IMR-90 (cell line): ENCODE measurements at regions not wholly inside any gene's neighbourhood (a gene's known extent, or its start where the extent isn't known, plus 50 kb on each side); places are given as distances from the start of the nearest gene placed in this dataset.

ENCODE experiments used
- ATAC-seq: fragments of 200-7000 bp; cut with Tn5 transposase; 2 replicates; pipeline ENCODE4 v1.9.1; 2020; ENCODE audit warnings: low read depth, mild to moderate bottlenecking, moderate library complexity
- BruUV-seq: library from RNA; stranded (reverse); fragments of 400-500 nt; replicated peaks from 2 replicates; lab custom pipeline; 2021; lab: Mats Ljungman, UMichigan
- CTCF ChIA-PET: fragments of 300-600 bp; formaldehyde crosslinking; extraction: SDS; loops from one replicate; lab custom pipeline; 2021; ENCODE audit warnings: antibody characterized with exemption; lab: Yijun Ruan, JAX
- POLR2A ChIA-PET: fragments of 300-600 bp; sonication (Branson Sonifier 250); formaldehyde crosslinking; loops from one replicate; lab custom pipeline; 2022; ENCODE audit warnings: antibody characterized with exemption; ENCODE audit not compliant: unreplicated experiment; lab: Charles Lee
- DNase-seq: peaks from one replicate; pipeline ENCODE4 v3.0.0; 2013
- H2AFZ ChIP-seq: replicated peaks from 2 replicates; pipeline ENCODE3; 2013; ENCODE audit warnings: low read length, mild to moderate bottlenecking; ENCODE audit not compliant: poor library complexity
- H2AK5ac ChIP-seq: 2 replicates; pipeline ENCODE4 v1.6.1; 2013; ENCODE audit warnings: low read depth, low read length, inconsistent platforms
- H2AK9ac ChIP-seq: replicated peaks from 2 replicates; pipeline ENCODE3; 2013; ENCODE audit warnings: mild to moderate bottlenecking, low read depth, low read length, moderate library complexity; ENCODE audit not compliant: poor library complexity
- H2BK120ac ChIP-seq: 2 replicates; pipeline ENCODE4 v1.6.1; 2013; ENCODE audit warnings: low read depth, low read length, inconsistent platforms
- H2BK15ac ChIP-seq: 3 replicates; pipeline ENCODE4 v1.6.1; 2013; ENCODE audit warnings: low read depth, low read length, inconsistent platforms
- H2BK20ac ChIP-seq: 2 replicates; pipeline ENCODE4 v1.6.1; 2013; ENCODE audit warnings: low read depth, mild to moderate bottlenecking, inconsistent platforms, low read length, moderate library complexity
- H2BK5ac ChIP-seq: 2 replicates; pipeline ENCODE4 v1.6.1; 2013; ENCODE audit warnings: mild to moderate bottlenecking, low read depth, low read length, inconsistent platforms; ENCODE audit not compliant: poor library complexity, severe bottlenecking
- H3K14ac ChIP-seq: replicated peaks from 2 replicates; pipeline ENCODE4 v1.6.1; 2013; ENCODE audit warnings: low read depth, low read length, inconsistent platforms
- H3K18ac ChIP-seq: 2 replicates; pipeline ENCODE4 v1.6.1; 2013; ENCODE audit warnings: low read depth, low read length, control low read depth
- H3K23ac ChIP-seq: 2 replicates; pipeline ENCODE4 v1.6.1; 2013; ENCODE audit warnings: low read depth, low read length, inconsistent platforms
- H3K27ac ChIP-seq: 2 replicates; pipeline ENCODE4 v1.5.1; 2013; ENCODE audit warnings: mild to moderate bottlenecking, control low read depth, low read length; ENCODE audit not compliant: insufficient read depth
- H3K27me3 ChIP-seq: 2 replicates; pipeline ENCODE4 v1.6.1; 2013; ENCODE audit warnings: low read length; ENCODE audit not compliant: control insufficient read depth, insufficient read depth
- H3K36me3 ChIP-seq: 2 replicates; pipeline ENCODE4 v1.6.1; 2013; ENCODE audit warnings: low read length, mixed read lengths; ENCODE audit not compliant: control insufficient read depth, insufficient read depth
- H3K4ac ChIP-seq: 2 replicates; pipeline ENCODE4 v1.6.1; 2013; ENCODE audit warnings: low read depth, low read length, inconsistent platforms
- H3K4me1 ChIP-seq: 2 replicates; pipeline ENCODE4 v1.6.1; 2013; ENCODE audit warnings: low read length, mixed read lengths; ENCODE audit not compliant: control insufficient read depth, insufficient read depth
- H3K4me2 ChIP-seq: 2 replicates; pipeline ENCODE4 v1.6.1; 2013; ENCODE audit warnings: low read depth, mild to moderate bottlenecking, control low read depth, low read length, moderate library complexity
- H3K4me3 ChIP-seq: 2 replicates; pipeline ENCODE4 v1.5.1; 2013; ENCODE audit warnings: low read depth, mild to moderate bottlenecking, control low read depth, low read length, moderate library complexity; ENCODE audit not compliant: insufficient read depth
- H3K56ac ChIP-seq: 2 replicates; pipeline ENCODE4 v1.6.1; 2013; ENCODE audit warnings: low read length, inconsistent platforms; ENCODE audit not compliant: insufficient read depth; ENCODE audit errors: extremely low read depth
- H3K79me1 ChIP-seq, 2 experiments: 2 replicates each; pipeline ENCODE4 v1.6.1; 2013; ENCODE audit warnings: low read length in 2 of 2, inconsistent platforms in 1 of 2, low read depth in 1 of 2
- H3K9ac ChIP-seq: 2 replicates; pipeline ENCODE4 v1.6.1; 2013; ENCODE audit warnings: low read depth, low read length, control low read depth
- H3K9me1 ChIP-seq: 2 replicates; pipeline ENCODE4 v1.6.1; 2013; ENCODE audit warnings: low read length, inconsistent platforms; ENCODE audit not compliant: insufficient read depth
- H3K9me3 ChIP-seq: 2 replicates; pipeline ENCODE4 v1.6.1; 2013; ENCODE audit warnings: low read length; ENCODE audit not compliant: control insufficient read depth, insufficient read depth
- H4K20me1 ChIP-seq: 2 replicates; pipeline ENCODE4 v1.6.1; 2013; ENCODE audit warnings: low read length, inconsistent platforms; ENCODE audit not compliant: insufficient read depth
- H4K5ac ChIP-seq: 2 replicates; pipeline ENCODE4 v1.6.1; 2013; ENCODE audit warnings: mild to moderate bottlenecking, low read depth, low read length, control low read depth
- H4K8ac ChIP-seq, 2 experiments: 2 replicates each; pipeline ENCODE4 v1.6.1; 2013; ENCODE audit warnings: low read depth in 2 of 2, low read length in 2 of 2, control low read depth in 1 of 2, inconsistent platforms in 1 of 2
- H4K91ac ChIP-seq: 2 replicates; pipeline ENCODE4 v1.6.1; 2013; ENCODE audit warnings: low read depth, low read length, inconsistent platforms; ENCODE audit not compliant: insufficient read depth
- BHLHE40 ChIP-seq: fragments of 150-350 bp; IDR thresholded peaks from 2 replicates; pipeline ENCODE4 v1.6.1; 2016; ENCODE audit warnings: mild to moderate bottlenecking, low read depth, low read length
- CEBPB ChIP-seq: IDR thresholded peaks from 2 replicates; pipeline ENCODE4 v1.6.1; 2012; ENCODE audit warnings: low read depth, low read length, improper control_type of control experiment
- CHD1 ChIP-seq: IDR thresholded peaks from 2 replicates; pipeline ENCODE4 v1.6.1; 2012; ENCODE audit warnings: low read depth, low read length, improper control_type of control experiment
- FOS ChIP-seq: fragments of 150-350 bp; IDR thresholded peaks from 2 replicates; pipeline ENCODE4 v1.6.1; 2016; ENCODE audit warnings: low read depth, low read length
- MAFK ChIP-seq: IDR thresholded peaks from 2 replicates; pipeline ENCODE4 v1.6.1; 2012; ENCODE audit warnings: low read depth, low read length, improper control_type of control experiment
- MAZ ChIP-seq: IDR thresholded peaks from 2 replicates; pipeline ENCODE4 v1.6.1; 2012; ENCODE audit warnings: low read depth, mild to moderate bottlenecking, low read length, improper control_type of control experiment, moderate library complexity, borderline replicate concordance
- MXI1 ChIP-seq: IDR thresholded peaks from 2 replicates; pipeline ENCODE4 v1.6.1; 2012; ENCODE audit warnings: low read depth, mild to moderate bottlenecking, low read length, moderate library complexity, borderline replicate concordance
- NFE2L2 ChIP-seq: fragments of 150-350 bp; IDR thresholded peaks from 2 replicates; pipeline ENCODE4 v1.6.1; 2016; ENCODE audit warnings: low read depth, mild to moderate bottlenecking, low read length
- POLR2A ChIP-seq: IDR thresholded peaks from 2 replicates; pipeline ENCODE4 v1.6.1; 2012; ENCODE audit warnings: mild to moderate bottlenecking, low read depth, low read length
- RAD21 ChIP-seq: IDR thresholded peaks from 2 replicates; pipeline ENCODE4 v1.6.1; 2012; ENCODE audit warnings: low read length, improper control_type of control experiment
- RCOR1 ChIP-seq: IDR thresholded peaks from 2 replicates; pipeline ENCODE4 v1.6.1; 2012; ENCODE audit warnings: mild to moderate bottlenecking, low read length, improper control_type of control experiment; ENCODE audit not compliant: insufficient replicate concordance
- RFX5 ChIP-seq: IDR thresholded peaks from 2 replicates; pipeline ENCODE4 v1.8.0; 2012; ENCODE audit warnings: low read depth, mild to moderate bottlenecking, low read length, moderate library complexity
- SMC3 ChIP-seq: fragments of 150-350 bp; IDR thresholded peaks from 2 replicates; pipeline ENCODE4 v1.6.1; 2016; ENCODE audit warnings: low read depth, mild to moderate bottlenecking, antibody characterized with exemption, low read length, moderate library complexity
- WGBS, 2 experiments: methylation state at CpG; one replicate each; pipeline versions ENCODE4 v1.1.5 to v1.1.7; 2013; ENCODE audit warnings: missing lambda C conversion rate in 2 of 2; ENCODE audit not compliant: insufficient read length in 1 of 2; ENCODE audit errors: extremely low coverage in 2 of 2; 5-methylcytosine and 5-hydroxymethylcytosine counted together
- dilution Hi-C: fragments of 300-500 bp; cut with HindIII; formaldehyde crosslinking; loops from one replicate; pipeline ENCODE4 v1.14.3; 2018; ENCODE audit warnings: low sequenced_read_pairs; ENCODE audit not compliant: unreplicated experiment
- in situ Hi-C: fragments of 300-500 bp; cut with MboI; formaldehyde crosslinking; loops from 3 replicates; pipeline ENCODE4 v1.14.3; 2019; ENCODE audit warnings: low sequenced_read_pairs, inconsistent platforms, mixed read lengths
- intact Hi-C: fragments of 100-400 bp; cut with micrococcal nuclease; formaldehyde crosslinking; loops from 2 replicates; pipeline ENCODE4 v1.10.0; 2022
- TF ChIP-seq, protein P1 (sequence below): conservative IDR thresholded peaks from 2 replicates; pipeline ENCODE4 v1.5.1; 2012; ENCODE audit warnings: mild to moderate bottlenecking, low read depth, low read length, improper control_type of control experiment
- TF ChIP-seq, protein P2 (sequence below): fragments of 150-350 bp; IDR thresholded peaks from 2 replicates; pipeline ENCODE4 v1.6.1; 2016; ENCODE audit warnings: low read depth, mild to moderate bottlenecking, low read length, moderate library complexity, borderline replicate concordance
- TF ChIP-seq, protein P3 (sequence below): fragments of 150-350 bp; IDR thresholded peaks from 2 replicates; pipeline ENCODE4 v1.6.1; 2017; ENCODE audit warnings: mild to moderate bottlenecking, antibody characterized with exemption, low read length, low read depth

DNA sequence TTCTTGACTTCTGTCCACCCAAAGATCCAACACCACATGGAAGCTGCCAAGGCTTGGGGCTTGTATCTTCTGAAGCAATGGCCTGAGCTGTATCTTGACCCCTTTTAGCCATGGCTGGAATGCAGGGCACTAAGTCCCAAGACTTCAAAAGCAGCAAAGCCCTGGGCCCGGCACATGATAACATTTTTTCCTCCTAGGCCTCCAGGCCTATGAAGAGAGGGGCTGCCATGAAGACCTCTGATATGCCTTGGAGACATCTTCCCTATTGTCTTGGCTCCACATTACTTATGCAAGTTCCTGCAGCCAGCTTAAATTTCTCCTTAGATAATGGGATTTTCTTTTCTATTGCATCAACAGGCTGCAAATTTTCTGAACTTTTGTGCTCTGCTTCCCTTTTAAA lies 1252.6 kb upstream of the CITED2 start:
- no peak overlapping the region for H2AK9ac ChIP-seq
- no peak overlapping the region for H3K4me2 ChIP-seq
- H4K91ac ChIP-seq = no peak overlapping the region
- H3K18ac ChIP-seq = no peak overlapping the region
- no peak overlapping the region for H2BK5ac ChIP-seq
- no peak overlapping the region for H3K4me3 ChIP-seq
- no peak overlapping the region for H3K56ac ChIP-seq
- H2BK120ac ChIP-seq = no peak overlapping the region
- no peak overlapping the region for H3K14ac ChIP-seq
- ChIA-PET POLR2A (no interaction called here), CTCF (no interaction called here)
- H3K4me1 ChIP-seq = peaks cover 2% of the 10 kb centered on the region; the same call in 1 of the 2 replicates
- no peak overlapping the region for H2AFZ ChIP-seq
- H3K9me3 ChIP-seq = peaks cover 11% of the 10 kb centered on the region
- intact Hi-C loops (loop anchor here (10.0 kb wide), 1 partner anchor 1252 kb away; the partner anchor contains the start of gene CITED2), dilution Hi-C loops (no loop called here), in situ Hi-C loops (no loop called here)
- no peak overlapping the region for H3K4ac ChIP-seq
- no peaks in the 10 kb centered on the region for H4K20me1 ChIP-seq
- peaks cover 3% of the 10 kb centered on the region; the same call in 1 of the 2 replicates for H3K9me1 ChIP-seq
- H3K9ac ChIP-seq = no peak overlapping the region
- H3K27ac ChIP-seq = no peak overlapping the region
- no peak overlapping the region for H4K8ac ChIP-seq
- no CpG with 5 or more reads among the region's 1 CpG for WGBS, 2 experiments
- no peak overlapping the region for H3K23ac ChIP-seq
- ATAC-seq (no peak), DNase-seq (no peak)
- H3K27me3 ChIP-seq = no peaks in the 10 kb centered on the region
- no peak overlapping the region for H2AK5ac ChIP-seq
- no peaks in the 10 kb centered on the region for H3K36me3 ChIP-seq
- no peak overlapping the region for H4K5ac ChIP-seq
- TF ChIP-seq, protein P1, sequence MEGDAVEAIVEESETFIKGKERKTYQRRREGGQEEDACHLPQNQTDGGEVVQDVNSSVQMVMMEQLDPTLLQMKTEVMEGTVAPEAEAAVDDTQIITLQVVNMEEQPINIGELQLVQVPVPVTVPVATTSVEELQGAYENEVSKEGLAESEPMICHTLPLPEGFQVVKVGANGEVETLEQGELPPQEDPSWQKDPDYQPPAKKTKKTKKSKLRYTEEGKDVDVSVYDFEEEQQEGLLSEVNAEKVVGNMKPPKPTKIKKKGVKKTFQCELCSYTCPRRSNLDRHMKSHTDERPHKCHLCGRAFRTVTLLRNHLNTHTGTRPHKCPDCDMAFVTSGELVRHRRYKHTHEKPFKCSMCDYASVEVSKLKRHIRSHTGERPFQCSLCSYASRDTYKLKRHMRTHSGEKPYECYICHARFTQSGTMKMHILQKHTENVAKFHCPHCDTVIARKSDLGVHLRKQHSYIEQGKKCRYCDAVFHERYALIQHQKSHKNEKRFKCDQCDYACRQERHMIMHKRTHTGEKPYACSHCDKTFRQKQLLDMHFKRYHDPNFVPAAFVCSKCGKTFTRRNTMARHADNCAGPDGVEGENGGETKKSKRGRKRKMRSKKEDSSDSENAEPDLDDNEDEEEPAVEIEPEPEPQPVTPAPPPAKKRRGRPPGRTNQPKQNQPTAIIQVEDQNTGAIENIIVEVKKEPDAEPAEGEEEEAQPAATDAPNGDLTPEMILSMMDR = no peak
- TF ChIP-seq SMC3 (no peak), FOS (no peak), CHD1 (no peak), NFE2L2 (no peak), MAZ (no peak), RFX5 (no peak), POLR2A (no peak), CEBPB (no peak), RAD21 (no peak), MXI1 (no peak), RCOR1 (no peak), MAFK (no peak), BHLHE40 (no peak)
- TF ChIP-seq, protein P2, sequence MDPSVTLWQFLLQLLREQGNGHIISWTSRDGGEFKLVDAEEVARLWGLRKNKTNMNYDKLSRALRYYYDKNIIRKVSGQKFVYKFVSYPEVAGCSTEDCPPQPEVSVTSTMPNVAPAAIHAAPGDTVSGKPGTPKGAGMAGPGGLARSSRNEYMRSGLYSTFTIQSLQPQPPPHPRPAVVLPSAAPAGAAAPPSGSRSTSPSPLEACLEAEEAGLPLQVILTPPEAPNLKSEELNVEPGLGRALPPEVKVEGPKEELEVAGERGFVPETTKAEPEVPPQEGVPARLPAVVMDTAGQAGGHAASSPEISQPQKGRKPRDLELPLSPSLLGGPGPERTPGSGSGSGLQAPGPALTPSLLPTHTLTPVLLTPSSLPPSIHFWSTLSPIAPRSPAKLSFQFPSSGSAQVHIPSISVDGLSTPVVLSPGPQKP = no peak
- TF ChIP-seq, protein P3, sequence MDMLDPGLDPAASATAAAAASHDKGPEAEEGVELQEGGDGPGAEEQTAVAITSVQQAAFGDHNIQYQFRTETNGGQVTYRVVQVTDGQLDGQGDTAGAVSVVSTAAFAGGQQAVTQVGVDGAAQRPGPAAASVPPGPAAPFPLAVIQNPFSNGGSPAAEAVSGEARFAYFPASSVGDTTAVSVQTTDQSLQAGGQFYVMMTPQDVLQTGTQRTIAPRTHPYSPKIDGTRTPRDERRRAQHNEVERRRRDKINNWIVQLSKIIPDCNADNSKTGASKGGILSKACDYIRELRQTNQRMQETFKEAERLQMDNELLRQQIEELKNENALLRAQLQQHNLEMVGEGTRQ = no peak
- H2BK15ac ChIP-seq = no peak overlapping the region
- H3K79me1 ChIP-seq = no peaks in the 10 kb centered on the region
- BruUV-seq = no TSS peak
- no peak overlapping the region for H2BK20ac ChIP-seq
